ENCODE measurements at regions not wholly inside any gene's neighbourhood (a gene's known extent, or its start where the extent isn't known, plus 50 kb on each side); places are given as distances from the start of the nearest gene placed in this dataset.

DNA sequence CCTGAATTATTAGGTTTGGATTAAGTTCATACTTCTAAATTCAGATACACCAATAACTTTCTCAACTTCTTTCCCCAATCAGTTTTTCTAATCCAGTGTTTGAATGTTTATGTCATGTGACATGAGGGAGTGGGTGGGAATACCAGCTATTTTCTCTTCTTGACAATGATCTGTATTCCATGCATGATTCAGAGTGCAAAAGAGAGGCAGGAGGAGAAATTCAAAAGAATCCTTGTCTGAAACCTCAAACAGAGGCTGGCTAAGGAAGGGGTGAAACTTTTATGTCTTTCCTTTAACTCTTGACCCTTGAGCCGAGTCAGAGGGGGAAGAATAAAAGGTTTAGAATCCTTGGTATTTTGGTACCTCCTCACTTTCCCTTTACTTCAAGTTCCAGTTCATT lies 544.7 kb downstream of the SPRY1 start:
- Mint-ChIP-seq H3K9me3 (no peaks in the 10 kb centered on the region), H3K4me1 (no peaks in the 10 kb centered on the region), H3K36me3 (no peaks in the 10 kb centered on the region), H3K4me3 (no peak overlapping the region), H3K27ac (no peak overlapping the region), H3K27me3 (no peaks in the 10 kb centered on the region)
- DNase-seq: no peak
- H3K27ac ChIP-seq (ENCODE audit: low read depth, low read length): no peak overlapping the region
- intact Hi-C loops (cut with micrococcal nuclease): no loop called here
- no peaks in the 10 kb centered on the region for H3K4me1 ChIP-seq (ENCODE audit: insufficient read depth, low read length)
- H3K36me3 ChIP-seq (ENCODE audit: insufficient read depth, low read length): no peaks in the 10 kb centered on the region
- POLR2A ChIA-PET (ENCODE audit: partially characterized antibody): no interaction called here
- H3K4me3 ChIP-seq (ENCODE audit: low read length in 2 of 2): no peak overlapping the region
- CTCF ChIA-PET (ENCODE audit: partially characterized antibody): no interaction called here
- H3K9me3 ChIP-seq (ENCODE audit: control insufficient read depth in 1 of 2, low read length in 2 of 2): no peaks in the 10 kb centered on the region
- no peaks in the 10 kb centered on the region for H3K27me3 ChIP-seq (ENCODE audit: insufficient read depth, low read length)

GRCh38 chr4:123943976-123944375 lies 547.4 kb downstream of the SPRY1 start:
- no peaks in the 10 kb centered on the region for H3K27me3 Mint-ChIP-seq
- POLR2A ChIA-PET (ENCODE audit: partially characterized antibody): no interaction called here
- H3K4me3 ChIP-seq (ENCODE audit: low read length in 2 of 2): no peak overlapping the region
- CTCF ChIA-PET (ENCODE audit: partially characterized antibody): no interaction called here
- H3K36me3 ChIP-seq (ENCODE audit: insufficient read depth, low read length): no peaks in the 10 kb centered on the region
- no peak overlapping the region for H3K4me3 Mint-ChIP-seq
- H3K9me3 ChIP-seq (ENCODE audit: control insufficient read depth in 1 of 2, low read length in 2 of 2): no peaks in the 10 kb centered on the region
- no peak overlapping the region for H3K27ac Mint-ChIP-seq
- no peaks in the 10 kb centered on the region for H3K9me3 Mint-ChIP-seq
- H3K36me3 Mint-ChIP-seq: no peaks in the 10 kb centered on the region
- H3K27ac ChIP-seq (ENCODE audit: low read depth, low read length): no peak overlapping the region
- H3K4me1 ChIP-seq (ENCODE audit: insufficient read depth, low read length): no peaks in the 10 kb centered on the region
- intact Hi-C loops (cut with micrococcal nuclease): no loop called here
- no peaks in the 10 kb centered on the region for H3K27me3 ChIP-seq (ENCODE audit: insufficient read depth, low read length)
- DNase-seq: no peak
- no peaks in the 10 kb centered on the region for H3K4me1 Mint-ChIP-seq

DNA sequence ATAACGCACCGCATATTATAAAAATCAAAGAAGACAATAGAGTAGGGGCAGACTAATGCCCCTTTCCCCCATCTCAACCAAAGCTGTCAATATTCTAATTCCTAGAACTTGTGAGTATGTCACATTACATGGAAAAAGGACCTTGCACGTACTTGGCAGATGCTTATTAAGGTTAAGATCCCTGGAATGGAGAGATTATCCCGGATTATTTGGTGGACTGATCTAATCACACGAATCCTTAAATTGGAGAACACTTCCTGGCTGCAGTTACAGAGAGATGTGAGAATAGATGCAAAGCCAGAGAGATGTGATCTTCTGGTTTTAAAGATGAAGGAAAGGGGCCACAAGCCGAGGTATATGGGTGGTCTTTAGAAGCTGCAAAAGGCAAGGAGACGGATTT lies 548.7 kb downstream of the SPRY1 start:
- ChIA-PET POLR2A (ENCODE audit: partially characterized antibody) (no interaction called here), CTCF (ENCODE audit: partially characterized antibody) (no interaction called here)
- intact Hi-C loops (cut with micrococcal nuclease): no loop called here
- H3K36me3 Mint-ChIP-seq: no peaks in the 10 kb centered on the region
- H3K36me3 ChIP-seq (ENCODE audit: insufficient read depth, low read length): no peaks in the 10 kb centered on the region
- H3K27me3 ChIP-seq (ENCODE audit: insufficient read depth, low read length): no peaks in the 10 kb centered on the region
- H3K4me3 ChIP-seq (ENCODE audit: low read length in 2 of 2): no peak overlapping the region
- no peaks in the 10 kb centered on the region for H3K4me1 ChIP-seq (ENCODE audit: insufficient read depth, low read length)
- no peak for DNase-seq
- H3K27me3 Mint-ChIP-seq: no peaks in the 10 kb centered on the region
- H3K9me3 ChIP-seq (ENCODE audit: control insufficient read depth in 1 of 2, low read length in 2 of 2): no peaks in the 10 kb centered on the region
- no peak overlapping the region for H3K27ac ChIP-seq (ENCODE audit: low read depth, low read length)
- no peaks in the 10 kb centered on the region for H3K9me3 Mint-ChIP-seq
- H3K27ac Mint-ChIP-seq: no peak overlapping the region
- no peaks in the 10 kb centered on the region for H3K4me1 Mint-ChIP-seq
- no peak overlapping the region for H3K4me3 Mint-ChIP-seq

- intact Hi-C loops (cut with micrococcal nuclease): no loop called here
- CTCF ChIA-PET (ENCODE audit: partially characterized antibody): no interaction called here
- no peaks in the 10 kb centered on the region for H3K36me3 Mint-ChIP-seq
These were observed 553.9 kb downstream of the SPRY1 start for GRCh38 chr4:123950530-123950929.

DNA sequence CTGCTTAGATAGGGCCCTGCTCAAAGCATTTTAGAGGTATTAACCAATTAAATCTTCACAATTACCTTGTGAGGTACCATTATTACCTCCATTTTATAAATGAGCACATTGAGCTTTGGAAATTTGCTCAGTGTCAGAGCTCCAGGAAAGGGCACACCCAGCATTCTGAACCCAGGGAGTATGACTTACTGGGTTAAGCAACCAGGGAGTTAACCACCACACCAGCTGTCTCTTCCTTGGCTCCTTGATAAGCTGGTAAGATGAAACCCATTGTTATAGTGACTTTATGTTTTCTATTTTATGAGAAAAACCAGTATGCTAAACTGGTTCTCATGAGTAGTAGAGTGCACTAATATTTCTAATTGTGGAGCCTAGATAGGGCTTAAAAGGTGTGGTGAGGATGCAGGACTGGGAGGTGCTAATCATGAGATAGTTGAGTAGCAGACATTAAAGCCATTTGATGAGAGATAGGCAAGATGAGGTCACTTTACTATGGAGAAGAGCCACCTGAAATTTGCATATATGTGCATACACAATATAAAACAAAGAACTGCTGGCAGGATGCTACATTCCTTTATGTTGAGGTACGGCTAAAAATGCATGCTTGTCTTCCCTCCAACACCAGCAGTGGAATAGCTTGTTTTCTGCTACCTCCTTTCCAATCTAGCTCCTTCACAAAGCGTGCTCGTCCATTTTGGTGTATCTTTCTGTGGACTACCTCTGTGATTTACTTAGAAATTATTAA lies 556.1 kb downstream of the SPRY1 start:
- intact Hi-C loops (cut with micrococcal nuclease): no loop called here
- Histone ChIP-seq H3K4me3 (ENCODE audit: low read length in 2 of 2) (no peak overlapping the region), H3K36me3 (ENCODE audit: insufficient read depth, low read length) (no peaks in the 10 kb centered on the region), H3K4me1 (ENCODE audit: insufficient read depth, low read length) (no peaks in the 10 kb centered on the region), H3K9me3 (ENCODE audit: control insufficient read depth in 1 of 2, low read length in 2 of 2) (no peaks in the 10 kb centered on the region), H3K27me3 (ENCODE audit: insufficient read depth, low read length) (no peaks in the 10 kb centered on the region), H3K27ac (ENCODE audit: low read depth, low read length) (no peak overlapping the region)
- peaks cover 0 to 2% of the 10 kb centered on the region in 2 donors for H3K27me3 Mint-ChIP-seq
- CTCF ChIA-PET (ENCODE audit: partially characterized antibody): no interaction called here
- no peaks in the 10 kb centered on the region for H3K4me1 Mint-ChIP-seq
- DNase-seq: no peak
- peaks cover 0 to 4% (median 1%) of the 10 kb centered on the region in 8 donors for H3K9me3 Mint-ChIP-seq
- no peak overlapping the region for H3K4me3 Mint-ChIP-seq
- POLR2A ChIA-PET (ENCODE audit: partially characterized antibody): no interaction called here
- H3K36me3 Mint-ChIP-seq: no peaks in the 10 kb centered on the region
- no peak overlapping the region for H3K27ac Mint-ChIP-seq

More at GRCh38 chr4:123950530-123950929, 553.9 kb downstream of the SPRY1 start:
- no peak for DNase-seq
- H3K4me1 ChIP-seq (ENCODE audit: insufficient read depth, low read length): no peaks in the 10 kb centered on the region
- H3K9me3 ChIP-seq (ENCODE audit: control insufficient read depth in 1 of 2, low read length in 2 of 2): no peaks in the 10 kb centered on the region
- no peak overlapping the region for H3K4me3 ChIP-seq (ENCODE audit: low read length in 2 of 2)
- Mint-ChIP-seq H3K9me3 (peaks cover 0 to 3% (median 0%) of the 10 kb centered on the region in 8 donors), H3K27me3 (peaks cover 0 to 2% of the 10 kb centered on the region in 2 donors), H3K4me1 (no peaks in the 10 kb centered on the region), H3K4me3 (no peak overlapping the region), H3K27ac (no peak overlapping the region)
- POLR2A ChIA-PET (ENCODE audit: partially characterized antibody): no interaction called here
- no peaks in the 10 kb centered on the region for H3K36me3 ChIP-seq (ENCODE audit: insufficient read depth, low read length)
- no peaks in the 10 kb centered on the region for H3K27me3 ChIP-seq (ENCODE audit: insufficient read depth, low read length)
- H3K27ac ChIP-seq (ENCODE audit: low read depth, low read length): no peak overlapping the region

DNA sequence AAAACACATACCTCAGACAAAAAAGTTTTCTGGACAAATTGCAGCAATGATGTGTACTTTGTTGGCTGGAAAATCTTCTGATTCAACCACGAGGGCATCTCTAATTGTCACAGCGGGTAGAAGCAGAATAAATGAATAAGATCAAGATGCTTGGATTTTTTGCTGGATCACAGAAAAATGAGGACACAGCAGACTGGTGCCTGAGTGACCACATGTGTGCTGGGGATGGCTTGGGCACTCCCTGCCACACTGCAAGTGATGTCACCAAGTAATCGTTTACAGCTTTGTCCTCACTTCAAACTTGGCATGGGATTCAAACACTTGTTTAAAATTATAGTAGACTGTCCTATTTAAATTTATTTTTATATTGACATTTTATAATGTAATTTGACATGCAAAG lies 557.0 kb downstream of the SPRY1 start:
- Histone ChIP-seq H3K36me3 (ENCODE audit: insufficient read depth, low read length) (no peaks in the 10 kb centered on the region), H3K9me3 (ENCODE audit: control insufficient read depth in 1 of 2, low read length in 2 of 2) (no peaks in the 10 kb centered on the region), H3K27ac (ENCODE audit: low read depth, low read length) (no peak overlapping the region), H3K27me3 (ENCODE audit: insufficient read depth, low read length) (no peaks in the 10 kb centered on the region), H3K4me3 (ENCODE audit: low read length in 2 of 2) (no peak overlapping the region), H3K4me1 (ENCODE audit: insufficient read depth, low read length) (no peaks in the 10 kb centered on the region)
- Mint-ChIP-seq H3K4me3 (no peak overlapping the region), H3K27ac (no peak overlapping the region), H3K9me3 (peaks cover 0 to 5% (median 1%) of the 10 kb centered on the region in 8 donors), H3K27me3 (peaks cover 0 to 2% of the 10 kb centered on the region in 2 donors), H3K36me3 (no peaks in the 10 kb centered on the region), H3K4me1 (no peaks in the 10 kb centered on the region)
- DNase-seq: no peak
- intact Hi-C loops (cut with micrococcal nuclease): no loop called here
- POLR2A ChIA-PET (ENCODE audit: partially characterized antibody): no interaction called here
- CTCF ChIA-PET (ENCODE audit: partially characterized antibody): no interaction called here

- peaks cover 0 to 2% of the 10 kb centered on the region in 2 donors for H3K27me3 Mint-ChIP-seq
- POLR2A ChIA-PET (ENCODE audit: partially characterized antibody): no interaction called here
These were observed 557.6 kb downstream of the SPRY1 start for GRCh38 chr4:123954220-123954619.

More at GRCh38 chr4:123954220-123954619, 557.6 kb downstream of the SPRY1 start:
- no peak for DNase-seq
- Histone ChIP-seq H3K36me3 (ENCODE audit: insufficient read depth, low read length) (no peaks in the 10 kb centered on the region), H3K27me3 (ENCODE audit: insufficient read depth, low read length) (no peaks in the 10 kb centered on the region), H3K9me3 (ENCODE audit: control insufficient read depth in 1 of 2, low read length in 2 of 2) (no peaks in the 10 kb centered on the region), H3K4me3 (ENCODE audit: low read length in 2 of 2) (no peak overlapping the region), H3K4me1 (ENCODE audit: insufficient read depth, low read length) (no peaks in the 10 kb centered on the region), H3K27ac (ENCODE audit: low read depth, low read length) (no peak overlapping the region)
- H3K4me3 Mint-ChIP-seq: no peak overlapping the region
- H3K9me3 Mint-ChIP-seq: peaks cover 0 to 6% (median 1%) of the 10 kb centered on the region in 8 donors
- CTCF ChIA-PET (ENCODE audit: partially characterized antibody): no interaction called here
- H3K27ac Mint-ChIP-seq: no peak overlapping the region
- intact Hi-C loops (cut with micrococcal nuclease): no loop called here
- H3K36me3 Mint-ChIP-seq: no peaks in the 10 kb centered on the region
- no peaks in the 10 kb centered on the region for H3K4me1 Mint-ChIP-seq
